IPS DF 6.9 (cell line): ENCODE measurements at regions not wholly inside any gene's neighbourhood (a gene's known extent, or its start where the extent isn't known, plus 50 kb on each side); places are given as distances from the start of the nearest gene placed in this dataset.
"Not testable (repeated sequence)": the region's sequence is repeated elsewhere in the genome, so short reads cannot be mapped to it uniquely, and the experiment has no call there.

ENCODE experiments used
- DNase-seq: peaks from one replicate; pipeline ENCODE4 v3.0.0-alpha.2; 2013; ENCODE audit warnings: low read depth, low spot score
- H3K27ac ChIP-seq: one replicate; pipeline ENCODE4 v1.5.1; 2013; ENCODE audit warnings: low read length, control low read depth
- H3K27me3 ChIP-seq: 2 replicates; pipeline ENCODE4 v1.6.1; 2013; ENCODE audit warnings: mild to moderate bottlenecking, low read length; ENCODE audit not compliant: control insufficient read depth, insufficient read depth
- H3K36me3 ChIP-seq: 2 replicates; pipeline ENCODE4 v1.6.1; 2013; ENCODE audit warnings: low read length; ENCODE audit not compliant: control insufficient read depth, insufficient read depth
- H3K4me1 ChIP-seq: 2 replicates; pipeline ENCODE4 v1.6.1; 2013; ENCODE audit warnings: low read length; ENCODE audit not compliant: control insufficient read depth, insufficient read depth
- H3K4me3 ChIP-seq: 2 replicates; pipeline ENCODE4 v1.5.1; 2013; ENCODE audit warnings: mild to moderate bottlenecking, low read length
- H3K9me3 ChIP-seq: 2 replicates; pipeline ENCODE4 v1.6.1; 2013; ENCODE audit warnings: low read length, inconsistent platforms; ENCODE audit not compliant: control insufficient read depth, insufficient read depth
- WGBS: extraction: QIAGEN DNeasy Blood & Tissue Kit; methylation state at CpG from one replicate; pipeline ENCODE4 v1.1.7; 2013; ENCODE audit warnings: mixed read lengths, missing lambda C conversion rate; ENCODE audit not compliant: insufficient read length, insufficient coverage; 5-methylcytosine and 5-hydroxymethylcytosine counted together

DNA sequence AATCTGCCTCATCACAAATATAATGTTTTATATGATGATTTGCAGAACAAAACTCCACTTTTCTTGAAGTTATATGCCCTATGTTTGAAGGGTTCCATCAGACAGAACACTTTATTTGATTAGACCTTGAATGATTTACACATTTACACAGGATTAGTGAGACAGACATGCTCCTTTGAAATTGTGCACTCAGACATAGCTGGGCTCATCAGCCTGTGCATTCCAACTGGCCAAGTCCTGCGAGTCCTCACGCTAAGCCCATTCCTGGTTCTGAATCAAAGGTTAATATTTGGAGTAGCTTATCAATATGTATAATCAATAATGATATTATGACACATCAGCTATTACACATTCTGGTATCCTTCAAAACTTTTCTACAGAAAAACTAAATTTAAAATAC, 173.6 kb downstream of the MBL2 start:
- Histone ChIP-seq H3K27ac (no peak overlapping the region), H3K27me3 (no peaks in the 10 kb centered on the region), H3K9me3 (no peaks in the 10 kb centered on the region), H3K36me3 (no peaks in the 10 kb centered on the region), H3K4me3 (no peak overlapping the region), H3K4me1 (no peaks in the 10 kb centered on the region)
- no CpG with 5 or more reads among the region's 2 CpGs for WGBS
- DNase-seq, result no peak

DNA sequence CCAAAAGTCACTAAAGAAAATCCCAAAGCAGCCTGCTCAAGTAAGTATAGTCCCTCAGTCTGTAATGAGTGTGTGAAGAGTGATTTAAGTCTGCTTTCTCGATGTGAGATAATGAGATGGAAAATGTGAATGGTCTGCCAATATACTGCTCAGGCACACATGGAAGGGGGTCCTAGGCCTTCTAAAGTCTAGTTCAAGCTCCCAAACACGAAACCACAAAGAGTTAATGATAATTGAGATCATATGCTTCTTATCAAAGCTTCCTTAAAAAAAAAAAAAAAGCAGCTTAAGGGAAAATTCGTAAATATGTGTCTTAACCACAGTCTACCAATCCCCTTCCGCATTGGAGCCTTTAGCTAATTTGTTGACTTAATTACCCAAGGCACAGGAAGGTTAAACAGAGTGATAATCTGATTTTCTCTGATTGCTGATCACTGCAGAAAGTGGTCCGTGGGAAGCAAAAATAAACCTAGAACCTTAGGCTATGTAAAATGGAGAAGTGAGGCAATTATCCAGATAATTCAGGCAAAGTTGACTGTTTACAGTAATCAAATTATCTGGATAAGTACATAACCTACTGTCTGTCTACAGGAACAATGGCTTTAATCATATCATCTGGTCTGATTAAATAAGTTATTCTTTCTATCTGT, 172.9 kb downstream of the MBL2 start:
- Histone ChIP-seq H3K27me3 (no peaks in the 10 kb centered on the region), H3K36me3 (no peaks in the 10 kb centered on the region), H3K4me3 (no peak overlapping the region), H3K27ac (no peak overlapping the region), H3K4me1 (no peaks in the 10 kb centered on the region), H3K9me3 (no peaks in the 10 kb centered on the region)
- WGBS, result no CpG with 5 or more reads among the region's 5 CpGs
- no peak for DNase-seq

DNA sequence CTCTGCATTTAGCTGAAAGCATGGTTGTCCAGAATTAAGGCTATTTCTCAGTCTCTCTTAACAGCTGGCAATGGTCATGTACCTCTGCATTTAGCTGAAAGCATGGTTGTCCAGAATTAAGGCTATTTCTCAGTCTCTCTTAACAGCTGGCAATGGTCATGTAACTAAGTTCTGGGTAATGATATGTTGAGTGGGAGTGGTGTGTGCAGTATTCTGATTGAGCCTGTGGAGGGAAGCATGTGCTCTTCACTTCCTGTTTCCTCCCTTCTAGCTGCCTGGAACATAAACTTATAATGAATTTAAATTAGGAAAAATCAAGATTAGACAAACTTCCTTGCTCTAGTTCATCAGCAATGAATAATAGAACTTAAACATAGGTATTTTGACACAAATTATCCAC, 168.5 kb downstream of the MBL2 start:
- not testable (repeated sequence) for H3K36me3 ChIP-seq, H3K27me3 ChIP-seq, H3K4me1 ChIP-seq, H3K9me3 ChIP-seq, H3K27ac ChIP-seq, DNase-seq, H3K4me3 ChIP-seq

DNA sequence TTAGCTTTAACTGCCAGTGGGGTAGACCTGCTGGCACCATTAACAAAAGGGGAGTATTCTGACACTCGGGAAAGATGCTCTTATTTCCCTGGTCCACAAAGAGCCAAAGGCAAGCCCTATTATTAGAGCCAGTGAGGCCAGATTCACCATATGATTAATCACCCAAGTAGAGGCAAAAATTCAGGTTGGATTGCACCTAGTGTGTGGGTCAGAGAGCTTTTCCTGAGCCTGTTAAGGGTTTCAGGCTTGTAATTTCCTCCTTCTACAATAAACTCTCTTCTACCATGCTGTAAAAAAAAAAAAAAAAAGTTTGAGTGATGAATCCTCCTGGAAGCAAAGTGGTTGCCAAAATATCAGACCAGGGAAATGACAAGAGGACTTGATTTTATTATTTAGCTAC, 163.5 kb downstream of the MBL2 start:
- WGBS, result no CpG with 5 or more reads among the region's 1 CpG
- DNase-seq, result no peak
- H3K36me3 ChIP-seq, result no peaks in the 10 kb centered on the region
- no peaks in the 10 kb centered on the region for H3K9me3 ChIP-seq
- H3K27me3 ChIP-seq, result no peaks in the 10 kb centered on the region
- no peak overlapping the region for H3K27ac ChIP-seq
- no peak overlapping the region for H3K4me3 ChIP-seq
- H3K4me1 ChIP-seq, result no peaks in the 10 kb centered on the region

GRCh38 chr10:52609626-52610240, 162.9 kb downstream of the MBL2 start:
- DNase-seq, result no peak
- Histone ChIP-seq H3K36me3 (no peaks in the 10 kb centered on the region), H3K27ac (no peak overlapping the region), H3K4me1 (no peaks in the 10 kb centered on the region), H3K9me3 (no peaks in the 10 kb centered on the region), H3K4me3 (no peak overlapping the region), H3K27me3 (no peaks in the 10 kb centered on the region)
- WGBS, result no CpG with 5 or more reads among the region's 5 CpGs

- Histone ChIP-seq H3K4me3 (no peak overlapping the region), H3K27me3 (no peaks in the 10 kb centered on the region), H3K9me3 (no peaks in the 10 kb centered on the region), H3K27ac (no peak overlapping the region), H3K36me3 (no peaks in the 10 kb centered on the region), H3K4me1 (no peaks in the 10 kb centered on the region)
- no peak for DNase-seq
These were observed 157.3 kb downstream of the MBL2 start for GRCh38 chr10:52615331-52615730.

DNA sequence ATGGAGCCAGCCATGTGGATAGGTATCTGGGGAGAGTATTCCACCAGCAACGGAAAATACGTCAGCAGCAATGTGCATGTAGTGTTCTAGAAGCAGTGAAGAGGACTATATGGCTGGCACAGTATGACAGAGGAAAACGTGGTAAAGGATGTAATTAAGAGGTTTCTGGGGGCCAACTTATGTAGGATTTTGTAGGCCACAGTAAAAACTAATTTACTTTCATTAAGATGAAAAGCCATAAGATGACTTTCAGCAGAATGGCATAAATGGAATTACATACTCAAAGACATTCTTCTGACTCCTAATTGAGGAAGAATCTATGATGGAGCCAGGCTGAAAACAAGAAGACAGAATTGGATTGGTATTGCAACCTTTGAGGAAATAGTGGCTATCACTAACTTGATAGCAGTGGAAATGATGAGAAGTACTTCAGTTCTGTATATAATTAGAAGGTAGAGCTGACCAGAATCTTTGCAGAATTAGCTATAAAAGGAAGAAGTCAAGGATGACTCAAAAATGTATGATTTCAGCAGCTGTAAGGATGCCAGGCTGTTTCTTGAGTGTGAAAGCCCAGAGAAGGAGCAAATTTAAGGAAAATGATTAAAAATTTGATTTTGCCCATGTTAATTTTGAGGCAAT, 156.7 kb downstream of the MBL2 start:
- H3K4me1 ChIP-seq, result no peaks in the 10 kb centered on the region
- no peak overlapping the region for H3K4me3 ChIP-seq
- WGBS, result no CpG with 5 or more reads among the region's 3 CpGs
- no peaks in the 10 kb centered on the region for H3K27me3 ChIP-seq
- no peak overlapping the region for H3K27ac ChIP-seq
- no peaks in the 10 kb centered on the region for H3K36me3 ChIP-seq
- H3K9me3 ChIP-seq, result no peaks in the 10 kb centered on the region
- DNase-seq, result no peak

GRCh38 chr10:52616395-52616764, 156.2 kb downstream of the MBL2 start:
- Histone ChIP-seq H3K9me3 (no peaks in the 10 kb centered on the region), H3K27ac (no peak overlapping the region), H3K36me3 (no peaks in the 10 kb centered on the region), H3K4me3 (no peak overlapping the region), H3K27me3 (no peaks in the 10 kb centered on the region), H3K4me1 (no peaks in the 10 kb centered on the region)
- WGBS, result no CpG with 5 or more reads among the region's 1 CpG
- no peak for DNase-seq

DNA sequence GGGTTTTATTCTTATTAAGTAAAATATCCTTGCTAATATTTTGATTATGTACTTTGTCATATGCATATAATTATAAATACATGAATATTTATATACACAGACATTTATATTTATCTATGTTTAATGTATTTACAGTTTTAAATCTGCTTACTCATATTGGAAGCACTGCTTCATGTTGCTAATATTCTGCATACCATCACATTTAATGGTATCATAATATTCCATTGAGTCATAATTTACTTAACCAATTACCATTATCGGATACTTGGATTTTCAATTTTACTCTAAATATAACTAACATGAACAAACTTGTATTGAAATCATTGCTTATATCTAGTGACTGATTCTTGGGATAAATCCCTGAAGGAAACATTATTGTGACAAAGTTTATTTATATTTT, 155.2 kb downstream of the MBL2 start:
- H3K9me3 ChIP-seq, result no peaks in the 10 kb centered on the region
- no peaks in the 10 kb centered on the region for H3K27me3 ChIP-seq
- H3K36me3 ChIP-seq, result no peaks in the 10 kb centered on the region
- no peak overlapping the region for H3K4me3 ChIP-seq
- H3K4me1 ChIP-seq, result no peaks in the 10 kb centered on the region
- WGBS, result 100% methylated on average over 1 of the region's 1 CpG
- DNase-seq, result no peak
- no peak overlapping the region for H3K27ac ChIP-seq

DNA sequence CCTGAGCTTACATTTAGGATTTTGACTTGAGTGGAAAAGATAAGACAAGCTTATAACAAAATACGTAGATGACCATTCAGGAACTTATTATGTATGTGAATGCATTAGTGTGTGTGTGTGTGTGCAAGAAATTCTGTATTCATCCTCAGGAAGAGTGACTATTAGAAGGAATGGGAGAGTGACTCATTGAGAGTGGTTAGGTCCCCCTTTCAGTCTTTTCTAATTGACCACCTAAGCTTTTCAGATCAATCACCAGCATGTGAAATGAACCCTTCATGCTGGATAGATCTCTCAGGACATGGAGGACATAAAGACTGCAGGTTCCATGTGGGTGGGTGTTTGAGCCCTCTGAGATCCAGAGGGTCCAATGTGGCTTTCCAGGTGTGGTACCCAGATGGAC, 153.5 kb downstream of the MBL2 start:
- no CpG with 5 or more reads among the region's 1 CpG for WGBS

GRCh38 chr10:52621635-52622079, 150.9 kb downstream of the MBL2 start:
- WGBS, result no CpG with 5 or more reads among the region's 2 CpGs
- H3K9me3 ChIP-seq, result no peaks in the 10 kb centered on the region
- no peak overlapping the region for H3K4me3 ChIP-seq
- H3K27ac ChIP-seq, result no peak overlapping the region
- DNase-seq, result no peak
- H3K27me3 ChIP-seq, result no peaks in the 10 kb centered on the region
- no peaks in the 10 kb centered on the region for H3K36me3 ChIP-seq
- no peaks in the 10 kb centered on the region for H3K4me1 ChIP-seq

More for the DNA sequence above, 153.5 kb downstream of the MBL2 start:
- H3K27me3 ChIP-seq, result no peaks in the 10 kb centered on the region
- DNase-seq, result no peak
- H3K4me1 ChIP-seq, result no peaks in the 10 kb centered on the region
- no peak overlapping the region for H3K27ac ChIP-seq
- H3K36me3 ChIP-seq, result no peaks in the 10 kb centered on the region
- H3K4me3 ChIP-seq, result no peak overlapping the region
- no peaks in the 10 kb centered on the region for H3K9me3 ChIP-seq
